Neuronal stem cell (in vitro differentiated cells): ENCODE measurements at regions not wholly inside any gene's neighbourhood (a gene's known extent, or its start where the extent isn't known, plus 50 kb on each side); places are given as distances from the start of the nearest gene placed in this dataset.

Experiments used
- DNase-seq: peaks from one replicate; pipeline ENCODE4 v3.0.0-alpha.2; 2013; ENCODE audit warnings: low spot score
- H2AFZ ChIP-seq: one replicate; pipeline ENCODE4 v1.6.1; 2013; ENCODE audit warnings: mild to moderate bottlenecking, low read length, inconsistent platforms
- H2AK5ac ChIP-seq: 2 replicates; pipeline ENCODE4 v1.6.1; 2013; ENCODE audit warnings: low read depth, mild to moderate bottlenecking, inconsistent platforms, low read length, moderate library complexity, mixed read lengths
- H2BK120ac ChIP-seq: 2 replicates; pipeline ENCODE4 v1.6.1; 2013; ENCODE audit warnings: low read depth, mild to moderate bottlenecking, inconsistent platforms, low read length, moderate library complexity, mixed read lengths
- H2BK12ac ChIP-seq: one replicate; pipeline ENCODE4 v1.6.1; 2013; ENCODE audit warnings: low read length, inconsistent platforms
- H2BK15ac ChIP-seq: 2 replicates; pipeline ENCODE4 v1.6.1; 2013; ENCODE audit warnings: mild to moderate bottlenecking, low read length, inconsistent platforms, mixed read lengths
- H2BK5ac ChIP-seq: one replicate; pipeline ENCODE4 v1.6.1; 2013; ENCODE audit warnings: inconsistent platforms, mild to moderate bottlenecking, low read length, moderate library complexity
- H3K14ac ChIP-seq: one replicate; pipeline ENCODE4 v1.6.1; 2013; ENCODE audit warnings: low read length, inconsistent platforms
- H3K18ac ChIP-seq: 2 replicates; pipeline ENCODE4 v1.6.1; 2013; ENCODE audit warnings: low read length, inconsistent platforms
- H3K23ac ChIP-seq: 2 replicates; pipeline ENCODE4 v1.6.1; 2013; ENCODE audit warnings: low read depth, mild to moderate bottlenecking, mixed read lengths, low read length, inconsistent platforms; ENCODE audit not compliant: poor library complexity
- H3K27ac ChIP-seq: replicated peaks from 3 replicates; pipeline ENCODE4 v1.5.1; 2013; ENCODE audit warnings: low read length, inconsistent platforms
- H3K27me3 ChIP-seq, 3 experiments: 2 replicates each; pipeline ENCODE4 v1.6.1; 2013; ENCODE audit warnings: low read length in 3 of 3, mild to moderate bottlenecking in 2 of 3, inconsistent platforms in 1 of 3, low read depth in 1 of 3, mixed read lengths in 1 of 3, moderate library complexity in 1 of 3; ENCODE audit not compliant: control insufficient read depth in 3 of 3, insufficient read depth in 3 of 3
- H3K36me3 ChIP-seq, 2 donors: replicated peaks in 1 of 2; 2 replicates each; pipeline ENCODE4 v1.6.1; 2013; ENCODE audit warnings: low read length in 2 of 2; ENCODE audit not compliant: control insufficient read depth in 2 of 2, insufficient read depth in 2 of 2
- H3K4ac ChIP-seq: 2 replicates; pipeline ENCODE4 v1.6.1; 2013; ENCODE audit warnings: inconsistent platforms, mild to moderate bottlenecking, low read length, moderate library complexity
- H3K4me1 ChIP-seq, 2 donors: 1 replicate in 1 of 2; 2 replicates in 1 of 2; pipeline ENCODE4 v1.6.1; 2013; ENCODE audit warnings: low read length in 2 of 2, low read depth in 1 of 2; ENCODE audit not compliant: control insufficient read depth in 2 of 2, insufficient read depth in 1 of 2
- H3K4me2 ChIP-seq: one replicate; pipeline ENCODE4 v1.6.1; 2013; ENCODE audit warnings: mild to moderate bottlenecking, low read length, inconsistent platforms; ENCODE audit not compliant: insufficient read depth, poor library complexity, severe bottlenecking
- H3K4me3 ChIP-seq, 2 donors: 2 replicates each; pipeline ENCODE4 v1.5.1; 2013; ENCODE audit warnings: low read length in 2 of 2, mild to moderate bottlenecking in 2 of 2, inconsistent platforms in 1 of 2, moderate library complexity in 1 of 2
- H3K79me1 ChIP-seq: one replicate; pipeline ENCODE4 v1.6.1; 2013; ENCODE audit warnings: low read depth, mild to moderate bottlenecking, inconsistent platforms, low read length, moderate library complexity
- H3K9ac ChIP-seq: one replicate; pipeline ENCODE4 v1.6.1; 2013; ENCODE audit warnings: mild to moderate bottlenecking, low read depth, low read length, inconsistent platforms; ENCODE audit not compliant: poor library complexity
- H3K9me3 ChIP-seq, 2 donors: replicated peaks in 1 of 2; 2 replicates each; pipeline versions ENCODE3 to v1.6.1; 2013; ENCODE audit warnings: low read length in 2 of 2, mild to moderate bottlenecking in 2 of 2, inconsistent platforms in 1 of 2, low read depth in 1 of 2, mixed read lengths in 1 of 2, moderate library complexity in 1 of 2; ENCODE audit not compliant: control insufficient read depth in 2 of 2, insufficient read depth in 1 of 2
- H4K8ac ChIP-seq: one replicate; pipeline ENCODE4 v1.6.1; 2013; ENCODE audit warnings: low read depth, mild to moderate bottlenecking, inconsistent platforms, low read length, moderate library complexity
- H4K91ac ChIP-seq: one replicate; pipeline ENCODE4 v1.6.1; 2013; ENCODE audit warnings: low read length, low read depth, mild to moderate bottlenecking, inconsistent platforms; ENCODE audit not compliant: poor library complexity
- WGBS, 2 donors: extraction: QIAGEN DNeasy Blood & Tissue Kit; methylation state at CpG; one replicate each; pipeline ENCODE4 v1.1.7; 2013; ENCODE audit warnings: missing lambda C conversion rate in 2 of 2, mixed read lengths in 1 of 2; ENCODE audit not compliant: insufficient read length in 2 of 2, insufficient replicate concordance in 1 of 2; ENCODE audit errors: extremely low coverage in 2 of 2; 5-methylcytosine and 5-hydroxymethylcytosine counted together

DNA sequence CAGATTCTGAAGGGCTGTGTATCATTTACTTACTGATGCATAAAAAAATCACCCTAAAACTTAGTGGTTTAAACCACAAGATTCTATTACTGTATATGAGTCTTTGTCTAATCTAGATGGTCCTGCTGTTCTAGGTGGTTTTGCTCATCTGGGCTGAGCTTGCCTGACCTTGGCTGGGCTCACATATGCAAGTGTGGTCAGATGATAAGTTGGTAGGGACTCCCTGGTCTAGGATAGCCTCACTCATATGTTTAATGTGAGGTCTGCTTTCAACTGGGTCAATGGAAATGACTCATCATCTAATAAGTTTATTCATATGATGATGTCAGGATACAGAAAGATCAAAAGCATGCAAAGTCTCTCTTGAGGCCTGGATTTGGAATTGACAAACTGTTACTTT is 887.8 kb downstream of the TRHDE start:
- Histone ChIP-seq H2BK12ac (no peak overlapping the region), H4K8ac (no peak overlapping the region), H3K9ac (no peak overlapping the region), H2AFZ (no peak overlapping the region), H2BK120ac (no peak overlapping the region), H3K36me3 (no peaks in the 10 kb centered on the region), H2BK5ac (no peak overlapping the region), H3K9me3 (no peaks in the 10 kb centered on the region), H3K27ac (no peak overlapping the region), H3K27me3 (no peaks in the 10 kb centered on the region), H2AK5ac (no peak overlapping the region), H3K4me3 (no peak overlapping the region), H3K18ac (no peak overlapping the region), H3K4me1 (no peaks in the 10 kb centered on the region), H3K14ac (no peak overlapping the region), H4K91ac (no peak overlapping the region), H3K4me2 (no peak overlapping the region), H3K23ac (no peak overlapping the region), H3K79me1 (no peaks in the 10 kb centered on the region), H3K4ac (no peak overlapping the region), H2BK15ac (no peak overlapping the region)
- DNase-seq, result no peak

DNA sequence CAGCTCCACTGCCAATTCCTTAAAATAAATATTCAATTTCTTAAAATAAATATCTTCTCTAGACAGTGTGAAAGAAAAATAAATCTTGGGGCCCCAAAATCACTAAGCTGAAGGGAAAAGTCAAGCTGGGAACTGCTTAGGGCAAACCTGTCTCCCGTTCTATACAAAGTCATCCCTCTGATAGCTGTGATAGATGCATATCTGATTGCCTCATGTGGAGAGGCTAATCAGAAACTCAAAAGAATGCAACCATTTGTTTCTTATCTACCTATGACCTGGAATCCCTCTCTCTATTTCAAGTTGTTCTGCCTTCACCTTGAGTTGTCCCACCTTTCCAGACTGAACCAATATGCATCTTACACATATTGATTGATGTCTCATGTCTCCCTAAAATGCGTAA is 889.8 kb downstream of the TRHDE start:
- Histone ChIP-seq H3K23ac (no peak overlapping the region), H2AK5ac (no peak overlapping the region), H3K9ac (no peak overlapping the region), H3K4me3 (no peak overlapping the region), H2BK15ac (no peak overlapping the region), H3K4ac (no peak overlapping the region), H3K4me2 (no peak overlapping the region), H3K27me3 (no peaks in the 10 kb centered on the region), H4K8ac (no peak overlapping the region), H3K36me3 (no peaks in the 10 kb centered on the region), H2AFZ (no peak overlapping the region), H3K14ac (no peak overlapping the region), H3K27ac (no peak overlapping the region), H4K91ac (no peak overlapping the region), H3K18ac (no peak overlapping the region), H3K9me3 (no peaks in the 10 kb centered on the region), H3K4me1 (no peaks in the 10 kb centered on the region), H3K79me1 (no peaks in the 10 kb centered on the region), H2BK120ac (no peak overlapping the region), H2BK5ac (no peak overlapping the region), H2BK12ac (no peak overlapping the region)
- WGBS, 2 donors, result no CpG with 5 or more reads among the region's 2 CpGs
- DNase-seq, result no peak

DNA sequence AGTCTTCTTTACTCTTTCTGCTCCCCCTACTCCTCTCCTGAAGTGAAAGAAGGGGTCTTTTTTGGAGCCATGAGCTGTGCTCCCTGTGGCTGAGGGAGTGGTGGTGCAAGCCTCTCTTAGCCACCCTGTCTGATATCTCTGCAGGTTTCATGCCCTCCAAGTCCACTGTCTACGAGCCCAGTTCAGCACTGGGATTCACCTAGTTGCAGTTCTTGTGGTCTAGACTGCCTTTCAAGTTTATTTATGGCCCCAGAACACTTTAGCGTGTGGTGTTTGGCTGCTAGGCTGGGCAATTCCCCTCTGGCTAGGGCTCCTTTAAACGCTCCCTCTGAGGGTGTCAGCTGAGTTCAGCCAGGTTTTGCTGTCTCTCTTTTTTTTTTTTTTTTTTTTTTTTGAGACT is 908.6 kb downstream of the TRHDE start:
- Histone ChIP-seq H3K79me1 (no peaks in the 10 kb centered on the region), H3K18ac (peak overlapping the region; percentile 71), H3K27ac (no peak overlapping the region), H4K8ac (no peak overlapping the region), H4K91ac (no peak overlapping the region), H3K9ac (no peak overlapping the region), H2AK5ac (no peak overlapping the region), H2BK12ac (no peak overlapping the region), H3K27me3 (no peaks in the 10 kb centered on the region), H3K4me3 (no peak overlapping the region), H2BK15ac (no peak overlapping the region), H2BK120ac (no peak overlapping the region), H3K4ac (no peak overlapping the region), H2BK5ac (no peak overlapping the region), H2AFZ (no peak overlapping the region), H3K14ac (no peak overlapping the region), H3K36me3 (no peaks in the 10 kb centered on the region), H3K9me3 (peaks cover 0 to 14% of the 10 kb centered on the region in 2 donors), H3K23ac (no peak overlapping the region), H3K4me2 (no peak overlapping the region), H3K4me1 (no peaks in the 10 kb centered on the region)
- no CpG with 5 or more reads among the region's 3 CpGs for WGBS, 2 donors
- no peak for DNase-seq

DNA sequence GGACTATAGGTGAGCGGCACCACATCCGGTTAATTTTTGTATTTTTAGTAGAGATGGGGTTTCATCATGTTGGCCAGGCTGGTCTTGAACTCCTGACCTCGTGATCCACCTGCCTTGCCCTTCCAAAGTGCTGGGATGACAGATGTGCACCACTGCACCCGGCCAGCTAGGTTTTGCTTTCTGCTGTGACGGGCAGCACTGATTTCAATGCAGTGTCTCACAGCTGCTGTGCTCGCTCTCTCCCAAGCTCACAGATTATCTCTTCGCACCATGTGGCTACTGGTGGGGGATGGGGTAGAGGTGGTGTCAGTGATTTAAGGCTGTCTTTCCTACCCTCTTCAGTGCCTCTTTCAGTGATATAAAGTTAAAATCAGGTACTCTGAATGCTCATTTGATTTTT is 909.1 kb downstream of the TRHDE start:
- Histone ChIP-seq H3K4me1 (no peaks in the 10 kb centered on the region), H3K14ac (no peak overlapping the region), H3K27ac (no peak overlapping the region), H2AK5ac (no peak overlapping the region), H4K91ac (no peak overlapping the region), H3K4me3 (no peak overlapping the region), H2AFZ (no peak overlapping the region), H3K9me3 (peaks cover 0 to 14% of the 10 kb centered on the region in 2 donors), H3K27me3 (no peaks in the 10 kb centered on the region), H2BK5ac (no peak overlapping the region), H3K23ac (no peak overlapping the region), H2BK12ac (no peak overlapping the region), H3K36me3 (no peaks in the 10 kb centered on the region), H3K4me2 (no peak overlapping the region), H2BK120ac (no peak overlapping the region), H3K79me1 (no peaks in the 10 kb centered on the region), H3K18ac (no peak overlapping the region), H2BK15ac (no peak overlapping the region), H3K9ac (no peak overlapping the region), H3K4ac (no peak overlapping the region), H4K8ac (no peak overlapping the region)
- no CpG with 5 or more reads among the region's 7 CpGs for WGBS, 2 donors
- DNase-seq, result no peak
